ENCODE measurements at regions not wholly inside any gene's neighbourhood (a gene's known extent, or its start where the extent isn't known, plus 50 kb on each side); places are given as distances from the start of the nearest gene placed in this dataset.
A peak's percentile ranks its signal among the peaks of the same experiment; 100 is the strongest.

GRCh38 chr6:7671581-7671980 is 54.3 kb upstream of the BMP6 start:
- no peak for TF ChIP-seq ZBTB7A (CRISPR knock-in tag; IDR thresholded peaks at IDR 0.05)
- TF ChIP-seq RARG (CRISPR knock-in tag; IDR thresholded peaks at IDR 0.05; ENCODE audit: low read depth) = no peak
- TF ChIP-seq, protein P1, sequence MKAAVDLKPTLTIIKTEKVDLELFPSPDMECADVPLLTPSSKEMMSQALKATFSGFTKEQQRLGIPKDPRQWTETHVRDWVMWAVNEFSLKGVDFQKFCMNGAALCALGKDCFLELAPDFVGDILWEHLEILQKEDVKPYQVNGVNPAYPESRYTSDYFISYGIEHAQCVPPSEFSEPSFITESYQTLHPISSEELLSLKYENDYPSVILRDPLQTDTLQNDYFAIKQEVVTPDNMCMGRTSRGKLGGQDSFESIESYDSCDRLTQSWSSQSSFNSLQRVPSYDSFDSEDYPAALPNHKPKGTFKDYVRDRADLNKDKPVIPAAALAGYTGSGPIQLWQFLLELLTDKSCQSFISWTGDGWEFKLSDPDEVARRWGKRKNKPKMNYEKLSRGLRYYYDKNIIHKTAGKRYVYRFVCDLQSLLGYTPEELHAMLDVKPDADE (CRISPR knock-in tag; IDR thresholded peaks at IDR 0.05) = no peak
- no peak for TF ChIP-seq ZNF251 (CRISPR knock-in tag; IDR thresholded peaks at IDR 0.05)
- Histone ChIP-seq H3K4me2 (ENCODE audit: low read depth, low read length) (no peak overlapping the region), H3K4me1 (ENCODE audit: insufficient read depth, low read length) (no peaks in the 10 kb centered on the region), H3K27ac (ENCODE audit: extremely low read length, insufficient read depth, low read length) (no peak overlapping the region), H3K4me3 (replicated peaks in 1 of 3; ENCODE audit: insufficient read depth in 1 of 3, low read depth in 2 of 3, low read length in 3 of 3) (no peak overlapping the region), H3K79me2 (ENCODE audit: insufficient read depth, low read length) (no peaks in the 10 kb centered on the region), H2AFZ (ENCODE audit: low read length) (no peak overlapping the region), H3K9me3 (ENCODE audit: low read length) (no peaks in the 10 kb centered on the region), H3K36me3 (replicated peaks in 1 of 2; ENCODE audit: control insufficient read depth in 1 of 2, insufficient read depth in 2 of 2, low read length in 2 of 2) (no peaks in the 10 kb centered on the region), H4K20me1 (ENCODE audit: insufficient read depth, low read length) (no peaks in the 10 kb centered on the region), H3K9ac (ENCODE audit: insufficient read depth, low read depth, low read length) (no peak overlapping the region), H3K27me3 (ENCODE audit: control insufficient read depth in 1 of 2, insufficient read depth in 2 of 2, low read length in 2 of 2) (peaks cover 1 to 41% of the 10 kb centered on the region in 2 experiments; a peak in 2 of 5 replicates)
- in situ Hi-C loops (cut with HindIII; ENCODE audit: extremely low pct_ligation_motif_present, low pct_unique_long_range_greater_than_20kb) (no loop called here), intact Hi-C loops (cut with micrococcal nuclease; ENCODE audit: unreplicated experiment) (no loop called here)
- ChIA-PET CTCF (ENCODE audit: low intra/inter-chr PET ratio, low total read pairs) (no interaction called here), POLR2A (no interaction called here)
- DNase-seq (ENCODE audit: low spot score) = no peak
- ATAC-seq = no peak
- no TSS peak for BruUV-seq (replicated peaks)
- WGBS (ENCODE audit: low lambda C conversion rate) = 29% methylated on average over 3 of the region's 3 CpGs
- no peak for FAIRE-seq

DNA sequence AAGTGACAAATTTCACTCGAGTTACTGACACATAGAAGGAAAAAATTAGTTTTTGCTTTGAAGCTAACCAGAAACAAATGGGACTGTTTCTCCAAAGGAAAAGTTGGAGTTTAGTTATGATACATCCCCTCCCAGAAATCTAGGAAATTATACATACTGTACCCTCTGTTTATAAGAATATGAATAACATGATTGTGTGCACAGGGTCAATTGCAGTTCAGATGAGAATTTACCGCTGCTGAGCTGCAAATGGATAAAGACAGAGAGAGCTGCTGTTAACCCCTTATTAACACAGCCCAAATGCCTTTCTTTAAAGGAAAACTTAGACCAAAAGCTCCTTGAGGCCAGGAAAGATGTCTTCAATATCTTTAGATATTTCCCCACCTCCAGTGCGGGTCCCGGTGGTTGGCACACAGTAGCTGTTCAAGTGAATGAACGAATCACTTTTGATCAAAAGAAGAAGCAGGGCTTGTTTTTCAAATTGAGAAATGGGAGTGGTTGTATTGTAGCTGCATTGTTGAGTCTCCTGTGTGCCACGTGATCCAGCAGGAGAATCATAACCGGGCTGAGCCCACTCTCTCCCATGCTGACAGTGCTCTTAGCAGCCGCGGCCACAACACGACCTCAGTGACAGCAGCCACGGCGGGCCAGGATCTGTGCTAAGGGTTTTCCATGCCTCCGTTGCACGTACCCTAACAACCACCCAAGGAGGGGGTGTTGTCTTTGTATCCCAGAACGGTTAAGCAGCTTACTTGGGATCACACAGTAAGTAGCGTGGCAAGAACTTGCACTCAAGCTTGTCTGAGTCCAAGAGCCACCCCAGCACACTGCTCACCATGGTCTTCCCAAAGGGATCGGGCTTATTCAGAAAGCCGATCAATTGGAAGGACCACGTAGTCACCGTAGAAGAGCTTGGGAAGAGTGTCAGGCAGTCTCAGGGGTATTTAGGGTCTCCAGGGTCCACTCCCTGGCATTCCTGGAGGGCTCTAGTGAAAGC is 53.5 kb upstream of the BMP6 start:
- ATAC-seq (no peak), DNase-seq (ENCODE audit: low spot score) (no peak), FAIRE-seq (no peak)
- Histone ChIP-seq H3K79me2 (ENCODE audit: insufficient read depth, low read length) (no peaks in the 10 kb centered on the region), H3K27me3 (ENCODE audit: control insufficient read depth in 1 of 2, insufficient read depth in 2 of 2, low read length in 2 of 2) (peaks cover 1 to 35% of the 10 kb centered on the region in 2 experiments; a peak in 2 of 5 replicates), H3K27ac (ENCODE audit: extremely low read length, insufficient read depth, low read length) (no peak overlapping the region), H3K9me3 (ENCODE audit: low read length) (no peaks in the 10 kb centered on the region), H3K4me3 (replicated peaks in 1 of 3; ENCODE audit: insufficient read depth in 1 of 3, low read depth in 2 of 3, low read length in 3 of 3) (no peak overlapping the region), H2AFZ (ENCODE audit: low read length) (no peak overlapping the region), H3K9ac (ENCODE audit: insufficient read depth, low read depth, low read length) (no peak overlapping the region), H4K20me1 (ENCODE audit: insufficient read depth, low read length) (no peaks in the 10 kb centered on the region), H3K36me3 (replicated peaks in 1 of 2; ENCODE audit: control insufficient read depth in 1 of 2, insufficient read depth in 2 of 2, low read length in 2 of 2) (no peaks in the 10 kb centered on the region), H3K4me2 (ENCODE audit: low read depth, low read length) (no peak overlapping the region), H3K4me1 (ENCODE audit: insufficient read depth, low read length) (no peaks in the 10 kb centered on the region)
- intact Hi-C loops (cut with micrococcal nuclease; ENCODE audit: unreplicated experiment) = no loop called here
- TF ChIP-seq ZNF83 (CRISPR knock-in tag; IDR thresholded peaks at IDR 0.05; ENCODE audit: borderline replicate concordance) = no peak
- peak; percentile 19; the same call in 1 of the 2 replicates for TF ChIP-seq ZNF768 (CRISPR knock-in tag; IDR thresholded peaks at IDR 0.05)
- 52% methylated on average over 13 of the region's 20 CpGs for WGBS (ENCODE audit: low lambda C conversion rate)
- BruUV-seq (replicated peaks) = no TSS peak
- POLR2A ChIA-PET = no interaction called here
- in situ Hi-C loops (cut with HindIII; ENCODE audit: extremely low pct_ligation_motif_present, low pct_unique_long_range_greater_than_20kb) = no loop called here
- CTCF ChIA-PET (ENCODE audit: low intra/inter-chr PET ratio, low total read pairs) = no interaction called here
